Activated naive CD4-positive, alpha-beta T cell treated with anti-CD3 and anti-CD28 coated beads, Interleukin-2, amount 50 U/mL, for 24 hours (primary cell): ENCODE measurements at regions not wholly inside any gene's neighbourhood (a gene's known extent, or its start where the extent isn't known, plus 50 kb on each side); places are given as distances from the start of the nearest gene placed in this dataset.
"Not testable (repeated sequence)": the region's sequence is repeated elsewhere in the genome, so short reads cannot be mapped to it uniquely, and the experiment has no call there.

Experiments used
- H3K27ac Mint-ChIP-seq: one replicate; pipeline ENCODE4 v1.8.0; 2021; ENCODE audit warnings: mild to moderate bottlenecking, mixed read lengths
- H3K27me3 Mint-ChIP-seq: one replicate; pipeline ENCODE4 v1.8.0; 2021; ENCODE audit warnings: mixed read lengths
- H3K36me3 Mint-ChIP-seq: one replicate; pipeline ENCODE4 v1.8.0; 2021; ENCODE audit warnings: mixed read lengths
- H3K4me1 Mint-ChIP-seq: one replicate; pipeline ENCODE4 v1.8.0; 2021; ENCODE audit warnings: mixed read lengths
- H3K4me3 Mint-ChIP-seq: one replicate; pipeline ENCODE4 v1.8.0; 2021; ENCODE audit warnings: mild to moderate bottlenecking, mixed read lengths
- H3K9me3 Mint-ChIP-seq: one replicate; pipeline ENCODE4 v1.8.0; 2021; ENCODE audit warnings: mixed read lengths

GRCh38 chr1:163444665-163445064 lies 122.9 kb downstream of the NUF2 start:
- no peaks in the 10 kb centered on the region for H3K9me3 Mint-ChIP-seq
- H3K4me1 Mint-ChIP-seq: no peaks in the 10 kb centered on the region

GRCh38 chr1:163450986-163451385 lies 129.2 kb downstream of the NUF2 start:
- Mint-ChIP-seq H3K27ac (no peak overlapping the region), H3K36me3 (no peaks in the 10 kb centered on the region), H3K27me3 (peaks cover 4% of the 10 kb centered on the region), H3K9me3 (peaks cover 9% of the 10 kb centered on the region), H3K4me1 (no peaks in the 10 kb centered on the region), H3K4me3 (no peak overlapping the region)

More at GRCh38 chr1:163444665-163445064, 122.9 kb downstream of the NUF2 start:
- Mint-ChIP-seq H3K4me3 (no peak overlapping the region), H3K36me3 (no peaks in the 10 kb centered on the region), H3K27ac (no peak overlapping the region), H3K27me3 (peaks cover 3% of the 10 kb centered on the region)

GRCh38 chr1:163459539-163459938 lies 137.8 kb downstream of the NUF2 start:
- H3K27me3 Mint-ChIP-seq: peaks cover 3% of the 10 kb centered on the region
- peaks cover under 1% of the 10 kb centered on the region for H3K9me3 Mint-ChIP-seq
- H3K4me1 Mint-ChIP-seq: no peaks in the 10 kb centered on the region

GRCh38 chr1:163467289-163467688 lies 145.5 kb downstream of the NUF2 start:
- Mint-ChIP-seq H3K27ac (no peak overlapping the region), H3K36me3 (no peaks in the 10 kb centered on the region), H3K9me3 (peaks cover 7% of the 10 kb centered on the region), H3K4me1 (no peaks in the 10 kb centered on the region), H3K4me3 (no peak overlapping the region), H3K27me3 (peaks cover 1% of the 10 kb centered on the region)

More at GRCh38 chr1:163459539-163459938, 137.8 kb downstream of the NUF2 start:
- Mint-ChIP-seq H3K27ac (no peak overlapping the region), H3K36me3 (no peaks in the 10 kb centered on the region), H3K4me3 (no peak overlapping the region)

- Mint-ChIP-seq H3K36me3 (no peaks in the 10 kb centered on the region), H3K9me3 (peaks cover 7% of the 10 kb centered on the region), H3K27ac (no peak overlapping the region), H3K4me3 (no peak overlapping the region), H3K4me1 (no peaks in the 10 kb centered on the region), H3K27me3 (no peaks in the 10 kb centered on the region)
These were observed 150.3 kb downstream of the NUF2 start for GRCh38 chr1:163471779-163472650.

GRCh38 chr1:163472651-163473248 lies 151.0 kb downstream of the NUF2 start:
- no peaks in the 10 kb centered on the region for H3K4me1 Mint-ChIP-seq
- no peak overlapping the region for H3K4me3 Mint-ChIP-seq
- no peaks in the 10 kb centered on the region for H3K27me3 Mint-ChIP-seq
- H3K9me3 Mint-ChIP-seq: peaks cover 7% of the 10 kb centered on the region
- H3K36me3 Mint-ChIP-seq: no peaks in the 10 kb centered on the region
- no peak overlapping the region for H3K27ac Mint-ChIP-seq

GRCh38 chr1:163477276-163477830 lies 155.6 kb downstream of the NUF2 start:
- Mint-ChIP-seq H3K36me3 (no peaks in the 10 kb centered on the region), H3K9me3 (peaks cover 12% of the 10 kb centered on the region), H3K4me1 (no peaks in the 10 kb centered on the region), H3K27ac (no peak overlapping the region), H3K4me3 (no peak overlapping the region), H3K27me3 (peaks cover 3% of the 10 kb centered on the region)

GRCh38 chr1:163498391-163499330 lies 176.9 kb downstream of the NUF2 start:
- not testable (repeated sequence) for H3K4me1 Mint-ChIP-seq, H3K4me3 Mint-ChIP-seq, H3K27ac Mint-ChIP-seq, H3K27me3 Mint-ChIP-seq, H3K36me3 Mint-ChIP-seq
- H3K9me3 Mint-ChIP-seq: peaks cover 23% of the 10 kb centered on the region

DNA sequence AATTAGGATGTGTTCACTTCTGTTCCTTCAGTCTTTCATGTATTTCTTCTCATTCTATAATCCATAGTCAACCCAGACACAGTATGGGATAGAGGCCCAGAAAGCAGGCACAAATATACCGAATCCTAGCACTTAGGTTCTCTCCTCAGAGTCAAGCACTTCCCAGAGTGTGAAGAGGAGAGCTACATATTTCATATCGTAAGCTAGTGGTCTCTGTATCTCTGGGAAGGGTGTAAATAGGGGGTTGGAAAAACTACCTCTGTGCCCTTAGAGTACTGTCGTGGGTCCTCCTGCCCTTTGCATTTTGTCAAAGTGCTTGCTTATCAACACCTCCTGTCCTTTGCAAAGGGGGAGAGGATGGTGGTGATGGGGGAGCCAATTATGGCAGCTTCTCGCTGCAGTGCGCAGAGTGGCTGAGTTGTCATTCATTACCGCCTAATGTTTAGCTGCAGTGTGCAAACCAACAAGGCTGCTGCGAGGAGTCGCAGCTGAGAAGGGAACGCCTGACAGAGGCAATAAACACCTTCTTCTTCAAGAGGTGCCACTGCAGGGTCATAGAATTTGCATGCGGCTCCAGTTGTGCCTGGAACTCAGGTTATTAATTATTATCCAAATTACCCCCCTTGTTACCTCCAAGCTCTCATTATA lies 182.7 kb downstream of the NUF2 start:
- Mint-ChIP-seq H3K4me3 (no peak overlapping the region), H3K9me3 (peaks cover 15% of the 10 kb centered on the region), H3K4me1 (no peaks in the 10 kb centered on the region), H3K27me3 (peaks cover 3% of the 10 kb centered on the region), H3K27ac (no peak overlapping the region), H3K36me3 (no peaks in the 10 kb centered on the region)

GRCh38 chr1:163509114-163509513 lies 187.4 kb downstream of the NUF2 start:
- peaks cover 4% of the 10 kb centered on the region for H3K9me3 Mint-ChIP-seq
- peaks cover 2% of the 10 kb centered on the region for H3K27me3 Mint-ChIP-seq
- no peak overlapping the region for H3K27ac Mint-ChIP-seq
- peaks cover 1% of the 10 kb centered on the region for H3K36me3 Mint-ChIP-seq
- no peak overlapping the region for H3K4me3 Mint-ChIP-seq
- H3K4me1 Mint-ChIP-seq: no peaks in the 10 kb centered on the region

GRCh38 chr1:163512349-163512989 lies 190.7 kb downstream of the NUF2 start:
- H3K27ac Mint-ChIP-seq: no peak overlapping the region
- no peaks in the 10 kb centered on the region for H3K4me1 Mint-ChIP-seq
- peaks cover 1% of the 10 kb centered on the region for H3K36me3 Mint-ChIP-seq

DNA sequence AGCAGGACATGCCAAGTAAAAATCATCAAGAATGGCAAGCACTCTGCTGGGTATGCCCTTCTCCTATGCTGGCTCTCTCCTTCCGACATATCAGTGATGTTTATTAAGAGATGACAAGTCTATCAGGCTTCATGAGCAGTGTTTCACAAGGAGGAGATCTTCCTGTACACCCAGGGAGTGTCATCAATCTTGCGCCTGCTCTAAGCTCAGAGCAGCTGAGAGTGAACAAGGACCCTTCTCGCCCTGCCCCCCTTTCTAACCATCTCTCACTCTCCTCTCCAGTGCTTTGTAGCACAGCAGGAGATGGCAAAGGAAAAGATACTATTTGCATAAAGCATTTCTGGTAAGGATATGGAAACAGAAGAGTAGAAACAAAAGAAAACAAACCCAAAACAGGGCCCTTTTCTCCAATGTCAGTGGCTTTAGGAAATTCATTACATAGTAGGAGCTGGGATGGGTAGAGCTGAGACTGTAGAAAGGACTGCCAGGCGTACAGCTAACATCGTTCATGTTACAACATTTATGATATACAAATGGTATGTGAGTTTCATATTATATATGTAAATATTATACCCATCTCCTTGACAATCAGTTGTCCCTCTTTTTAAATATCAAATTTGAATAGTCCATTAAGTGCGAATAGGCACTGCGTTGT lies 201.7 kb downstream of the NUF2 start:
- H3K27ac Mint-ChIP-seq: no peak overlapping the region
- H3K4me1 Mint-ChIP-seq: no peaks in the 10 kb centered on the region
- H3K9me3 Mint-ChIP-seq: peaks cover 8% of the 10 kb centered on the region
- H3K36me3 Mint-ChIP-seq: no peaks in the 10 kb centered on the region
- no peaks in the 10 kb centered on the region for H3K27me3 Mint-ChIP-seq
- H3K4me3 Mint-ChIP-seq: no peak overlapping the region

More at GRCh38 chr1:163512349-163512989, 190.7 kb downstream of the NUF2 start:
- H3K27me3 Mint-ChIP-seq: peaks cover 2% of the 10 kb centered on the region
- H3K9me3 Mint-ChIP-seq: peaks cover 11% of the 10 kb centered on the region
- no peak overlapping the region for H3K4me3 Mint-ChIP-seq

DNA sequence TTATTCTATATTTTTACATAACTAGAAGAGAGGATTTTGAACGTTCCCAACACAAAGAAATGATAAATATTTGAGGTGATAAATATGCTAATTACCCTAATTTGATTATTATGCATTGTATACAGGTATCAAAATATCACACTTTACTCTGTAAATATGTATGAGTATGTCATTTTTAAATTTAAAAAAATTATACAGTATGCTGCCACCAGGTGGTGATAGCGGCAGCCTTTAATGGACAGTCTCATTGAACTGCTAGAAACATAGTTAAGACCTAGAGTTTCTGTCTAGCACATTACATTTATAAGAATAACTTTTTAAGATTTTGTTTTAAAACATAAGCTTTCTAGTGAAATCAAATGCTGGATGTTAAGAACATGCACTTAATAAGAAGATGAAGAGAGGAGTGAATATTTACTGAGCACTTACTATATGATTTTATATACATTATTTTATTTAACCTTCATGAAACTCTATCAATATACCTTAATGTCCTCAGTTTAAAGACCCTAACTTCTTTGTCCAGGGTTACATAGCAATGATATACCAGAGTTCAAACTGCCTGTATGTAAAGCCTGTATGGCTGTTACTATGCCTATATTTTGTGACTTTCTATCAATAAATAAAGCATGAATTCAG lies 207.1 kb downstream of the NUF2 start:
- H3K4me3 Mint-ChIP-seq: no peak overlapping the region

GRCh38 chr1:163531345-163531744 lies 209.6 kb downstream of the NUF2 start:
- H3K27me3 Mint-ChIP-seq: no peaks in the 10 kb centered on the region
- H3K27ac Mint-ChIP-seq: no peak overlapping the region

More for the DNA sequence above, 207.1 kb downstream of the NUF2 start:
- no peak overlapping the region for H3K27ac Mint-ChIP-seq
- no peaks in the 10 kb centered on the region for H3K4me1 Mint-ChIP-seq
- no peaks in the 10 kb centered on the region for H3K27me3 Mint-ChIP-seq
- no peaks in the 10 kb centered on the region for H3K36me3 Mint-ChIP-seq
- no peaks in the 10 kb centered on the region for H3K9me3 Mint-ChIP-seq

More at GRCh38 chr1:163531345-163531744, 209.6 kb downstream of the NUF2 start:
- Mint-ChIP-seq H3K9me3 (no peaks in the 10 kb centered on the region), H3K4me1 (no peaks in the 10 kb centered on the region), H3K36me3 (no peaks in the 10 kb centered on the region), H3K4me3 (no peak overlapping the region)
